GM12872 (cell line): ENCODE measurements at regions not wholly inside any gene's neighbourhood (a gene's known extent, or its start where the extent isn't known, plus 50 kb on each side); places are given as distances from the start of the nearest gene placed in this dataset.

Experiments used
- TF ChIP-seq, protein P1 (sequence below): IDR thresholded peaks from 3 replicates; pipeline ENCODE4 v1.5.1; 2011; ENCODE audit warnings: low read depth, mild to moderate bottlenecking, low read length, moderate library complexity; ENCODE audit not compliant: insufficient read depth

DNA sequence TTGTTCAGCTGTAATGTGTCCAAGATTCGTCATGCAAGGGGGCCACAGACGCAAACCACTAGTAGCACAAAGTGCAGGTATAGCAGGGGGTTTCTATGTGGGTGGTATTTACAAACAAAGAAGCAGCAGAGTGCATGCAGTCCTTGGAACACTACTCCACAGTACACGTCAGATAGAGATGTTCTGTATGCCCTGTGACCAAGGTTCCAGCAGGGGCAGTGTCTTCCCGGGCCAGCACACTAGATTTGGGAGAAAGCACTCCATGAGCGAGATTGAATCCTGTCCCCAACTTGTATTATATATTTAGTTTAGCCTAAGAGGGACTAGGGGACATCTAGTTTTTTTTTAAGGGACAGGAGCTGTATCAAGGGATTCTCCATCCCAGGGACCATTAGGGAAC lies 54.4 kb upstream of the ESX1 start:
- TF ChIP-seq, protein P1, sequence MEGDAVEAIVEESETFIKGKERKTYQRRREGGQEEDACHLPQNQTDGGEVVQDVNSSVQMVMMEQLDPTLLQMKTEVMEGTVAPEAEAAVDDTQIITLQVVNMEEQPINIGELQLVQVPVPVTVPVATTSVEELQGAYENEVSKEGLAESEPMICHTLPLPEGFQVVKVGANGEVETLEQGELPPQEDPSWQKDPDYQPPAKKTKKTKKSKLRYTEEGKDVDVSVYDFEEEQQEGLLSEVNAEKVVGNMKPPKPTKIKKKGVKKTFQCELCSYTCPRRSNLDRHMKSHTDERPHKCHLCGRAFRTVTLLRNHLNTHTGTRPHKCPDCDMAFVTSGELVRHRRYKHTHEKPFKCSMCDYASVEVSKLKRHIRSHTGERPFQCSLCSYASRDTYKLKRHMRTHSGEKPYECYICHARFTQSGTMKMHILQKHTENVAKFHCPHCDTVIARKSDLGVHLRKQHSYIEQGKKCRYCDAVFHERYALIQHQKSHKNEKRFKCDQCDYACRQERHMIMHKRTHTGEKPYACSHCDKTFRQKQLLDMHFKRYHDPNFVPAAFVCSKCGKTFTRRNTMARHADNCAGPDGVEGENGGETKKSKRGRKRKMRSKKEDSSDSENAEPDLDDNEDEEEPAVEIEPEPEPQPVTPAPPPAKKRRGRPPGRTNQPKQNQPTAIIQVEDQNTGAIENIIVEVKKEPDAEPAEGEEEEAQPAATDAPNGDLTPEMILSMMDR = no peak

DNA sequence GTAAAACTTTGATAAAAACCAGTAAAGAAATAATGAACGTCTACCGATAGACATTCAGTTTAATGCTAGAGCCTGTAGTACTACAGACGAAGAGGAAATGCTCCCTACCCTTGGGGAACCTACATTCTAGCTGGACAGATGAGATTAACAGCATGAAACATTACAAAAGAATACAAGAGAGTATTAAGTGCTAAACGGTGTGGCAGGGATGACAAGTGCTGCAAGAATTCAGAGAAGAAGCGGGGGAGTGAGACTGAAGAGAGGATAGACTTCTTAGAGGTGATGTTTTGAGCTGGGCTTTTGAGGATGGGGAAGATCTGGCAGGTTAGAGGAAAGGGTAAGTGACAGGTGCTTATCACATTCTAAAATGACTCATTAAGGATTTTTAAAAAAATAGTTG lies 52.6 kb upstream of the ESX1 start:
- TF ChIP-seq, protein P1 = no peak

DNA sequence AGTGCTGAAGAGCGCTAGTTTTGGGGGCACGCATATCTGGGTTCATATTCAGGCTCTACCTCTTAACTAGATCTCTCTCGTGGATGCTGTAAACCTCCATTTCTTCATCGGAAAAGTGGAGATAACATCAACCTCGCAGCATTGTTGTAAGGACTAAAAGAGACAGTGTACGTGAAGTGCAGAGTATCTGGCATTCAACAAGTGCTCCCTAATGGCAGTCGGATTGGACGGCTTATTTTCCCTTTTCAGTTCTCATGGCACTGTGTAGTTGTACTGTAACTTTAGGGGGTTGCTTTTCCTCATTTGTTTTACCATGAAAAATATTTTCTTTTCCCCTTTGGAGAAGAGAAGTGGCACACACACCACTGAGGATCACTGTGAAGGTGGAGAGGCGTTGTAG lies 51.4 kb upstream of the ESX1 start:
- TF ChIP-seq, protein P1 = no peak
